ENCODE measurements at regions not wholly inside any gene's neighbourhood (a gene's known extent, or its start where the extent isn't known, plus 50 kb on each side); places are given as distances from the start of the nearest gene placed in this dataset.

DNA sequence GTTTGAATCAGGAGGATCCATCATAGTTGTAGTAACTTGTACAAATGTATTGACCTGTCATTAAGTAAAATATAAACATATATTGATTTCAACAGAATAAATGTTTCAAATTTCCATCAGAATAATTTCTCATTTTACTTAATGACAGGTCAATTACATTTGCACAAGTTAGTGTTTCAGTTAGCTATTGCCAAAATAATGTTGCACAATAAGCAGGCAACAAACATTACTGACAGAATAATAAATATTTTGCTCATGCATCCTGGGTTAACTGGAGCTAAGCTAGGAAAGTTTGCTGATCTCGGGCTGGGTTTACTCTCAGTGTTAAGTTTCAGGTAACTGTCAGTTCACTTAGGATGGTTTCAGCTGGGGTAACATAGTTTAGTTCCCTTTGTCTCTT lies 822.4 kb downstream of the KCNT2 start:
- no peaks in the 10 kb centered on the region for H3K27me3 ChIP-seq (ENCODE audit: low read depth)
- no peaks in the 10 kb centered on the region for H3K36me3 ChIP-seq
- no peak for DNase-seq
- H3K9me3 ChIP-seq: no peaks in the 10 kb centered on the region
- H3K27ac ChIP-seq: no peak overlapping the region
- no peaks in the 10 kb centered on the region for H3K4me1 ChIP-seq
- no peak overlapping the region for H3K4me3 ChIP-seq
- TF ChIP-seq, protein P1, sequence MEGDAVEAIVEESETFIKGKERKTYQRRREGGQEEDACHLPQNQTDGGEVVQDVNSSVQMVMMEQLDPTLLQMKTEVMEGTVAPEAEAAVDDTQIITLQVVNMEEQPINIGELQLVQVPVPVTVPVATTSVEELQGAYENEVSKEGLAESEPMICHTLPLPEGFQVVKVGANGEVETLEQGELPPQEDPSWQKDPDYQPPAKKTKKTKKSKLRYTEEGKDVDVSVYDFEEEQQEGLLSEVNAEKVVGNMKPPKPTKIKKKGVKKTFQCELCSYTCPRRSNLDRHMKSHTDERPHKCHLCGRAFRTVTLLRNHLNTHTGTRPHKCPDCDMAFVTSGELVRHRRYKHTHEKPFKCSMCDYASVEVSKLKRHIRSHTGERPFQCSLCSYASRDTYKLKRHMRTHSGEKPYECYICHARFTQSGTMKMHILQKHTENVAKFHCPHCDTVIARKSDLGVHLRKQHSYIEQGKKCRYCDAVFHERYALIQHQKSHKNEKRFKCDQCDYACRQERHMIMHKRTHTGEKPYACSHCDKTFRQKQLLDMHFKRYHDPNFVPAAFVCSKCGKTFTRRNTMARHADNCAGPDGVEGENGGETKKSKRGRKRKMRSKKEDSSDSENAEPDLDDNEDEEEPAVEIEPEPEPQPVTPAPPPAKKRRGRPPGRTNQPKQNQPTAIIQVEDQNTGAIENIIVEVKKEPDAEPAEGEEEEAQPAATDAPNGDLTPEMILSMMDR (IDR thresholded peaks at IDR 0.05): no peak
- intact Hi-C loops (cut with DNase I): no loop called here
- no peak for ATAC-seq

DNA sequence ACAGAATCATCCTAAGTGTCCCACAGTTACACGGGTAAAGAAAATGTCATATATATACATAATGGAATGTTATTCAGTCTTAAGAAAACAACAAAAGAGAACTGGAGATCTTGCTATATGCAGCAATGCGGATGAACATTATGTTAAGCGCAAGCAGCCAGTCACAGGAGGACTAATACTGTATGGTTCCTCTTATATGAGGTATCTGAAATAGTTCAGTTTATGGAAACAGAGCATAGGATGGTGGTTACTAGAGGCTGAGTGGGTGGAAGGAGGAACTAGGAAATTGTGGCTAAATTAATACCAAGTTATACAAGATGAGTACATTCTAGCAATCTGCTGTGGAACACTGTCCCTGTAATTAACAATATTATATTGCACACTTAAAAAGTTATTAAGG lies 834.3 kb downstream of the KCNT2 start:
- TF ChIP-seq, protein P1 (IDR thresholded peaks at IDR 0.05): no peak
- H3K27ac ChIP-seq: no peak overlapping the region
- intact Hi-C loops (cut with DNase I): no loop called here
- no peaks in the 10 kb centered on the region for H3K36me3 ChIP-seq
- no peak for DNase-seq
- ATAC-seq: no peak
- no peaks in the 10 kb centered on the region for H3K9me3 ChIP-seq
- no peak overlapping the region for H3K4me3 ChIP-seq
- H3K4me1 ChIP-seq: no peaks in the 10 kb centered on the region
- H3K27me3 ChIP-seq (ENCODE audit: low read depth): no peaks in the 10 kb centered on the region

DNA sequence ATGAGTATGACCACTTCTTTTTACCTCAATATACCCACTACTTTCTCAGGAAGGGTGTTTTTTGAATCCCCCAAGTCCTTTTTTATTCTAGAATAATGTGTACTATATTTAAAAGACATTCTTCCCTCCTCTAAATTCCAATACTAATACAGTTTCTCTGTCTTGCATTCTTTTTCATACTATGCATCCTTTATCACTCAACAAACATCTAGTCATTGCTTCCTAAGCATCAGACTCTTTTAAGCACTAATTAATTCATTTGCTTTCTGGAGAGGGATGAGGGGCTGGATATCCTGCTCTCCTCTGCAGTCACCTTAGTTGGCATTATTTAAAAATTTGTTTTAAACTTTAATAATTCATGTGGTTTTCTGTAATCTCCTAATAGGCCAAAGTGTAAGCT lies 838.8 kb downstream of the KCNT2 start:
- TF ChIP-seq, protein P1 (IDR thresholded peaks at IDR 0.05): no peak
- H3K9me3 ChIP-seq: no peaks in the 10 kb centered on the region
- intact Hi-C loops (cut with DNase I): no loop called here
- H3K27me3 ChIP-seq (ENCODE audit: low read depth): no peaks in the 10 kb centered on the region
- H3K4me1 ChIP-seq: no peaks in the 10 kb centered on the region
- ATAC-seq (no peak), DNase-seq (no peak)
- no peak overlapping the region for H3K4me3 ChIP-seq
- no peaks in the 10 kb centered on the region for H3K36me3 ChIP-seq
- no peak overlapping the region for H3K27ac ChIP-seq

DNA sequence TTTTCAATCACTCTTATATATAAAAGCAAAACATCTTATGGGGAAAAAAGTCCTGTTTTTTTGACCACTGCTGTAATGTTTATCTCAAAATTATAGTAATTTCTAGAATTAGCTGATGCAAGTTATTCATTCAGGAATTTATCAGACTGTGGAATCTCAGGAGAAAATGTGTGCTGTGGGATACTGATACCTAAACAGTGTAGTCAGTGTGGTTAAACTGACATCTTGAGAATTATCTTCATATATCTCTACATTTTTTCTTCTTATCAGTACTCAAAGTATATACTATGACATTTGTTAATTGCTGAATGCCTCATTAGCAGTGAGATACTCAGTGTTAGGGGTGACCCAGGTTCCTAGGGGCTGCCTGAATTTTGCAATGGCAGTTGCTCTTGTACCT lies 839.3 kb downstream of the KCNT2 start:
- DNase-seq (no peak), ATAC-seq (no peak)
- no peaks in the 10 kb centered on the region for H3K4me1 ChIP-seq
- no peak overlapping the region for H3K4me3 ChIP-seq
- intact Hi-C loops (cut with DNase I): no loop called here
- TF ChIP-seq, protein P1 (IDR thresholded peaks at IDR 0.05): no peak
- no peak overlapping the region for H3K27ac ChIP-seq
- H3K9me3 ChIP-seq: no peaks in the 10 kb centered on the region
- no peaks in the 10 kb centered on the region for H3K36me3 ChIP-seq
- H3K27me3 ChIP-seq (ENCODE audit: low read depth): no peaks in the 10 kb centered on the region

DNA sequence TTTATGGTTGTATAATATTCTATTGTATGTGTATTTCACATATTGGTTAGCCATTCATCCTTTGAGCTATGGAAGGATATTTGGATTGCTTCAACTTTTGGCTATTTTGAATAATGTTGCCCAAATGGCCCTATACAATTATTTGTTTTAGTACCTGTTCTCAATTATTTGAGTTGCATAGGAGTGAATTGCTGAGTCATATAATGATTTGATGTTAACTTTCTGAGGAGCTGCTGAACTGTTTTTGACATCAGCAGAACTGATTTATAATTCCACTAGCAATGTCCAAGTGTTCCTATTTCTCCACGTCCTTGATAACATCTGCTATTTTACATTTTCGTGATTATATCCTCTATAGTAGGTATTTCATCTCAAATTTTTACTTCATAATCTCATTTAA lies 839.9 kb downstream of the KCNT2 start:
- intact Hi-C loops (cut with DNase I): no loop called here
- DNase-seq (no peak), ATAC-seq (no peak)
- H3K4me3 ChIP-seq: no peak overlapping the region
- TF ChIP-seq, protein P1 (IDR thresholded peaks at IDR 0.05): no peak
- H3K4me1 ChIP-seq: no peaks in the 10 kb centered on the region
- no peaks in the 10 kb centered on the region for H3K9me3 ChIP-seq
- no peak overlapping the region for H3K27ac ChIP-seq
- H3K27me3 ChIP-seq (ENCODE audit: low read depth): no peaks in the 10 kb centered on the region
- H3K36me3 ChIP-seq: no peaks in the 10 kb centered on the region

DNA sequence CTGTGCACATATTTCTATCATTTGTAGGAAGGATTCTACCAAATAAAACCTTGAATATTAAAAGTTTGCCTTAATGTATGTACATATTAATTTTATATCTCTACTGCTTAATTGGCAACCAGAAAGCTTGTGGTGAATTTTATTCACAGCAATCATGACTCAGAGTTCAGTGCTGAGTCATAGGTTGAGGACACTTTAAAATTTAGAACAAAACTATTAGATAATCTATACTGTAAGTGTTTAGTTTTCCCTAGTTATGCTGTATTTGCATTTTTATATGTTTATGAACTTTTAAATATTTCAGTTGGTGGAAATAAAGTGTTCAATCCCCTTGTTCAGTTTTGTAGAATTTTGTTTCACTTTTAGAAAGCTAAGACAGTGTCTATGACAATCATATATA lies 841.5 kb downstream of the KCNT2 start:
- ATAC-seq (no peak), DNase-seq (no peak)
- Histone ChIP-seq H3K27ac (no peak overlapping the region), H3K9me3 (no peaks in the 10 kb centered on the region), H3K4me1 (no peaks in the 10 kb centered on the region), H3K27me3 (ENCODE audit: low read depth) (no peaks in the 10 kb centered on the region), H3K36me3 (no peaks in the 10 kb centered on the region), H3K4me3 (no peak overlapping the region)
- intact Hi-C loops (cut with DNase I): no loop called here
- TF ChIP-seq, protein P1 (IDR thresholded peaks at IDR 0.05): no peak
